ENCODE measurements at regions not wholly inside any gene's neighbourhood (a gene's known extent, or its start where the extent isn't known, plus 50 kb on each side); places are given as distances from the start of the nearest gene placed in this dataset.

DNA sequence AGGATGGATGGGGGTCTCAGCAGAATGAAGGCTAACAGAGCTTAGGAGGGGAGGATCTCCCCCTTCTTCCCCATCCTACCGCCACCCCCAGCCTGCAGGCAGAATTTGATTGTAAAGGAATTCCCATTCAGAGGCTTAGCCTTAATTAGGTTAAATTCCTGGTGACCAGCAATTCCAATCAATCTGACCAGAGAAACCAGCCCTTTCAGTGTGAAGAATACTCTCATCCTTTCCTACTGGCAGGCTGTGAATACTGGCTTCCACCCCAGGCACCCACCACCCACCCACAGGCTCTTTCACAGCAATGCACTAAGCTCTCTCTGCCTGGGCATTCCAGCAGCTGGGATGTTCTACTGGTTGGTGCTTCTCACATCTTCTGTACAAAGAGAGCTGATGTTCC, 137.9 kb upstream of the LYZL1 start:
- H2AFZ ChIP-seq (ENCODE audit: control insufficient read depth, low read length): no peak overlapping the region
- FAIRE-seq (no peak), DNase-seq (ENCODE audit: low read depth, low spot score) (no peak)
- no peaks in the 10 kb centered on the region for H3K4me1 ChIP-seq (ENCODE audit: control insufficient read depth, extremely low read depth, insufficient read depth, low read length)
- dilution Hi-C loops (cut with MboI; ENCODE audit: extremely low pct_ligation_motif_present, low sequenced_read_pairs): no loop called here
- TF ChIP-seq, protein P1, sequence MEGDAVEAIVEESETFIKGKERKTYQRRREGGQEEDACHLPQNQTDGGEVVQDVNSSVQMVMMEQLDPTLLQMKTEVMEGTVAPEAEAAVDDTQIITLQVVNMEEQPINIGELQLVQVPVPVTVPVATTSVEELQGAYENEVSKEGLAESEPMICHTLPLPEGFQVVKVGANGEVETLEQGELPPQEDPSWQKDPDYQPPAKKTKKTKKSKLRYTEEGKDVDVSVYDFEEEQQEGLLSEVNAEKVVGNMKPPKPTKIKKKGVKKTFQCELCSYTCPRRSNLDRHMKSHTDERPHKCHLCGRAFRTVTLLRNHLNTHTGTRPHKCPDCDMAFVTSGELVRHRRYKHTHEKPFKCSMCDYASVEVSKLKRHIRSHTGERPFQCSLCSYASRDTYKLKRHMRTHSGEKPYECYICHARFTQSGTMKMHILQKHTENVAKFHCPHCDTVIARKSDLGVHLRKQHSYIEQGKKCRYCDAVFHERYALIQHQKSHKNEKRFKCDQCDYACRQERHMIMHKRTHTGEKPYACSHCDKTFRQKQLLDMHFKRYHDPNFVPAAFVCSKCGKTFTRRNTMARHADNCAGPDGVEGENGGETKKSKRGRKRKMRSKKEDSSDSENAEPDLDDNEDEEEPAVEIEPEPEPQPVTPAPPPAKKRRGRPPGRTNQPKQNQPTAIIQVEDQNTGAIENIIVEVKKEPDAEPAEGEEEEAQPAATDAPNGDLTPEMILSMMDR (optimal IDR thresholded peaks at IDR 0.05 in 1 of 3, IDR thresholded peaks at IDR 0.05 in 1 of 3, conservative IDR thresholded peaks at IDR 0.05 in 1 of 3; ENCODE audit: extremely low read depth in 1 of 3, insufficient read depth in 2 of 3, low read length in 3 of 3): no peak
- no peak for TF ChIP-seq EZH2 (IDR thresholded peaks at IDR 0.05; ENCODE audit: low read length)
- H3K9me1 ChIP-seq (ENCODE audit: control insufficient read depth, extremely low read depth, insufficient read depth, low read length): no peaks in the 10 kb centered on the region
- no peaks in the 10 kb centered on the region for H3K36me3 ChIP-seq (ENCODE audit: control insufficient read depth in 2 of 2, extremely low read depth in 1 of 2, insufficient read depth in 2 of 2, low read length in 2 of 2)
- H3K79me2 ChIP-seq (ENCODE audit: control insufficient read depth, insufficient read depth, low read length): no peaks in the 10 kb centered on the region
- no peak overlapping the region for H3K4me2 ChIP-seq (ENCODE audit: control insufficient read depth, extremely low read depth, insufficient read depth, low read depth, low read length)
- no peak overlapping the region for H3K27ac ChIP-seq (ENCODE audit: control insufficient read depth, insufficient read depth, low read length)
- H3K9me3 ChIP-seq (ENCODE audit: control insufficient read depth, low read depth, low read length): no peaks in the 10 kb centered on the region
- H3K4me3 ChIP-seq (ENCODE audit: control insufficient read depth in 2 of 3, extremely low read depth in 1 of 3, insufficient read depth in 2 of 3, low read depth in 1 of 3, low read length in 3 of 3): no peak overlapping the region
- H4K20me1 ChIP-seq (ENCODE audit: control insufficient read depth, extremely low read depth, insufficient read depth, low read length): no peaks in the 10 kb centered on the region
- H3K27me3 ChIP-seq (ENCODE audit: control insufficient read depth, extremely low read depth, insufficient read depth, low read length): no peaks in the 10 kb centered on the region
- H3K9ac ChIP-seq (ENCODE audit: control insufficient read depth, extremely low read depth, insufficient read depth, low read length): no peak overlapping the region

- Histone ChIP-seq H3K27me3 (ENCODE audit: control insufficient read depth, extremely low read depth, insufficient read depth, low read length) (no peaks in the 10 kb centered on the region), H2AFZ (ENCODE audit: control insufficient read depth, low read length) (no peak overlapping the region), H3K9me1 (ENCODE audit: control insufficient read depth, extremely low read depth, insufficient read depth, low read length) (peaks cover 4% of the 10 kb centered on the region), H3K36me3 (ENCODE audit: control insufficient read depth in 2 of 2, extremely low read depth in 1 of 2, insufficient read depth in 2 of 2, low read length in 2 of 2) (no peaks in the 10 kb centered on the region), H3K27ac (ENCODE audit: control insufficient read depth, insufficient read depth, low read length) (no peak overlapping the region), H3K79me2 (ENCODE audit: control insufficient read depth, insufficient read depth, low read length) (no peaks in the 10 kb centered on the region), H3K4me3 (ENCODE audit: control insufficient read depth in 2 of 3, extremely low read depth in 1 of 3, insufficient read depth in 2 of 3, low read depth in 1 of 3, low read length in 3 of 3) (no peak overlapping the region), H3K9me3 (ENCODE audit: control insufficient read depth, low read depth, low read length) (no peaks in the 10 kb centered on the region), H4K20me1 (ENCODE audit: control insufficient read depth, extremely low read depth, insufficient read depth, low read length) (no peaks in the 10 kb centered on the region), H3K9ac (ENCODE audit: control insufficient read depth, extremely low read depth, insufficient read depth, low read length) (no peak overlapping the region), H3K4me2 (ENCODE audit: control insufficient read depth, extremely low read depth, insufficient read depth, low read depth, low read length) (no peak overlapping the region), H3K4me1 (ENCODE audit: control insufficient read depth, extremely low read depth, insufficient read depth, low read length) (peaks cover 20% of the 10 kb centered on the region)
- FAIRE-seq: no peak
- dilution Hi-C loops (cut with MboI; ENCODE audit: extremely low pct_ligation_motif_present, low sequenced_read_pairs): no loop called here
- no peak for DNase-seq (ENCODE audit: low read depth, low spot score)
- TF ChIP-seq EZH2 (IDR thresholded peaks at IDR 0.05; ENCODE audit: low read length): no peak
- TF ChIP-seq, protein P1 (optimal IDR thresholded peaks at IDR 0.05 in 1 of 3, IDR thresholded peaks at IDR 0.05 in 1 of 3, conservative IDR thresholded peaks at IDR 0.05 in 1 of 3; ENCODE audit: extremely low read depth in 1 of 3, insufficient read depth in 2 of 3, low read length in 3 of 3): no peak
Measured at GRCh38 chr10:29157321-29157720, 131.5 kb upstream of the LYZL1 start.
